ENCODE measurements at regions not wholly inside any gene's neighbourhood (a gene's known extent, or its start where the extent isn't known, plus 50 kb on each side); places are given as distances from the start of the nearest gene placed in this dataset.
"Not testable (repeated sequence)": the region's sequence is repeated elsewhere in the genome, so short reads cannot be mapped to it uniquely, and the experiment has no call there.

GRCh38 chr4:148944839-148945219 is 502.6 kb upstream of the NR3C2 start:
- no peak for DNase-seq

- DNase-seq, result no peak
Measured at GRCh38 chr4:148944136-148944838, 502.1 kb upstream of the NR3C2 start.

GRCh38 chr4:148934926-148935578 is 492.8 kb upstream of the NR3C2 start:
- DNase-seq, result no peak

GRCh38 chr4:148926276-148927260 is 484.4 kb upstream of the NR3C2 start:
- no peak for DNase-seq

- DNase-seq, result no peak
Measured at GRCh38 chr4:148923881-148924280, 481.7 kb upstream of the NR3C2 start.

- no peak for DNase-seq
Measured at GRCh38 chr4:148922497-148922896, 480.3 kb upstream of the NR3C2 start.

GRCh38 chr4:148914734-148915133 is 472.5 kb upstream of the NR3C2 start:
- no peak for DNase-seq

- DNase-seq, result no peak
Measured at GRCh38 chr4:148914301-148914700, 472.1 kb upstream of the NR3C2 start.

GRCh38 chr4:148903388-148903787 is 461.2 kb upstream of the NR3C2 start:
- no peak for DNase-seq

- DNase-seq, result no peak
Measured at GRCh38 chr4:148901075-148901705, 459.0 kb upstream of the NR3C2 start.

GRCh38 chr4:148898139-148898538 is 455.9 kb upstream of the NR3C2 start:
- not testable (repeated sequence) for DNase-seq

GRCh38 chr4:148893095-148893494 is 450.9 kb upstream of the NR3C2 start:
- DNase-seq, result no peak

GRCh38 chr4:148883891-148884290 is 441.7 kb upstream of the NR3C2 start:
- DNase-seq, result no peak

GRCh38 chr4:148883435-148883834 is 441.2 kb upstream of the NR3C2 start:
- no peak for DNase-seq

- no peak for DNase-seq
Measured at GRCh38 chr4:148881860-148882643, 439.8 kb upstream of the NR3C2 start.

GRCh38 chr4:148874331-148874730 is 432.1 kb upstream of the NR3C2 start:
- DNase-seq, result no peak

GRCh38 chr4:148868191-148868590 is 426.0 kb upstream of the NR3C2 start:
- no peak for DNase-seq

- DNase-seq, result no peak
Measured at GRCh38 chr4:148866666-148867065, 424.5 kb upstream of the NR3C2 start.

GRCh38 chr4:148857973-148858534 is 415.8 kb upstream of the NR3C2 start:
- no peak for DNase-seq

- DNase-seq, result no peak
Measured at GRCh38 chr4:148857239-148857972, 415.2 kb upstream of the NR3C2 start.

GRCh38 chr4:148854203-148854602 is 412.0 kb upstream of the NR3C2 start:
- no peak for DNase-seq

Data from suppressor macrophage treated with lipopolysaccharide for 4 hours (primary cell).